ENCODE measurements at regions not wholly inside any gene's neighbourhood (a gene's known extent, or its start where the extent isn't known, plus 50 kb on each side); places are given as distances from the start of the nearest gene placed in this dataset.

GRCh38 chr3:176359211-176359610 is 838.1 kb downstream of the TBL1XR1 start:
- no peak for DNase-seq (ENCODE audit: low read depth, low spot score)
- H3K9me1 ChIP-seq (ENCODE audit: control insufficient read depth, extremely low read depth, insufficient read depth, low read length): no peaks in the 10 kb centered on the region
- H3K79me2 ChIP-seq (ENCODE audit: control insufficient read depth, insufficient read depth, low read length): no peaks in the 10 kb centered on the region
- no peak overlapping the region for H3K4me2 ChIP-seq (ENCODE audit: control insufficient read depth, extremely low read depth, insufficient read depth, low read depth, low read length)
- H3K27ac ChIP-seq (ENCODE audit: control insufficient read depth, insufficient read depth, low read length): no peak overlapping the region
- dilution Hi-C loops (cut with MboI; ENCODE audit: extremely low pct_ligation_motif_present, low sequenced_read_pairs): no loop called here
- TF ChIP-seq CTCF (optimal IDR thresholded peaks at IDR 0.05 in 1 of 3, IDR thresholded peaks at IDR 0.05 in 1 of 3, conservative IDR thresholded peaks at IDR 0.05 in 1 of 3; ENCODE audit: extremely low read depth in 1 of 3, insufficient read depth in 2 of 3, low read length in 3 of 3): no peak
- no peak for TF ChIP-seq EZH2 (IDR thresholded peaks at IDR 0.05; ENCODE audit: low read length)
- H3K9me3 ChIP-seq (ENCODE audit: control insufficient read depth, low read depth, low read length): no peaks in the 10 kb centered on the region
- no peak overlapping the region for H3K9ac ChIP-seq (ENCODE audit: control insufficient read depth, extremely low read depth, insufficient read depth, low read length)
- H3K36me3 ChIP-seq (ENCODE audit: control insufficient read depth in 2 of 2, extremely low read depth in 1 of 2, insufficient read depth in 2 of 2, low read length in 2 of 2): no peaks in the 10 kb centered on the region
- H3K4me3 ChIP-seq (ENCODE audit: control insufficient read depth in 2 of 3, extremely low read depth in 1 of 3, insufficient read depth in 2 of 3, low read depth in 1 of 3, low read length in 3 of 3): no peak overlapping the region
- no peaks in the 10 kb centered on the region for H3K4me1 ChIP-seq (ENCODE audit: control insufficient read depth, extremely low read depth, insufficient read depth, low read length)
- no peak for FAIRE-seq
- H4K20me1 ChIP-seq (ENCODE audit: control insufficient read depth, extremely low read depth, insufficient read depth, low read length): no peaks in the 10 kb centered on the region
- H3K27me3 ChIP-seq (ENCODE audit: control insufficient read depth, extremely low read depth, insufficient read depth, low read length): no peaks in the 10 kb centered on the region
- no peak overlapping the region for H2AFZ ChIP-seq (ENCODE audit: control insufficient read depth, low read length)

DNA sequence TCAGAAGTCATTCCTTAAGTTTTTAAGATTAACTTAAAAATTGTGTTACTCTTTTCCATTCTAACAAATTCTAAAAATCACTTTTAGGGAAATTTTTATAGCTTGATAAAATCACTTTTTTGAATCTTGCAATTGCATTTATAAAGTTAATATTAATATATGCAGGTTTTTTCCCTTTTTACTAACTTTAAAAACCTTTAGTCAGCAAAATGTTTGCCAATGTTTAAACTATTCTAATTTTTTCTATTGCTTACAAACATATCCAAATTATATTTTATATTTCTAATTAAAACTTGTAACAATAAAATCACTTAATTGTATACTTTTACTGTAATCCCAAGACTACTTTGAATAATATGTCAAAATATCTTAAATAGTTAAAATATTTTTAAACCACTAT is 839.4 kb downstream of the TBL1XR1 start:
- Histone ChIP-seq H3K9ac (ENCODE audit: control insufficient read depth, extremely low read depth, insufficient read depth, low read length) (no peak overlapping the region), H3K79me2 (ENCODE audit: control insufficient read depth, insufficient read depth, low read length) (no peaks in the 10 kb centered on the region), H2AFZ (ENCODE audit: control insufficient read depth, low read length) (no peak overlapping the region), H4K20me1 (ENCODE audit: control insufficient read depth, extremely low read depth, insufficient read depth, low read length) (no peaks in the 10 kb centered on the region), H3K27ac (ENCODE audit: control insufficient read depth, insufficient read depth, low read length) (no peak overlapping the region), H3K9me3 (ENCODE audit: control insufficient read depth, low read depth, low read length) (no peaks in the 10 kb centered on the region), H3K4me1 (ENCODE audit: control insufficient read depth, extremely low read depth, insufficient read depth, low read length) (no peaks in the 10 kb centered on the region), H3K4me3 (ENCODE audit: control insufficient read depth in 2 of 3, extremely low read depth in 1 of 3, insufficient read depth in 2 of 3, low read depth in 1 of 3, low read length in 3 of 3) (no peak overlapping the region), H3K36me3 (ENCODE audit: control insufficient read depth in 2 of 2, extremely low read depth in 1 of 2, insufficient read depth in 2 of 2, low read length in 2 of 2) (no peaks in the 10 kb centered on the region), H3K27me3 (ENCODE audit: control insufficient read depth, extremely low read depth, insufficient read depth, low read length) (no peaks in the 10 kb centered on the region), H3K9me1 (ENCODE audit: control insufficient read depth, extremely low read depth, insufficient read depth, low read length) (no peaks in the 10 kb centered on the region), H3K4me2 (ENCODE audit: control insufficient read depth, extremely low read depth, insufficient read depth, low read depth, low read length) (no peak overlapping the region)
- no peak for FAIRE-seq
- DNase-seq (ENCODE audit: low read depth, low spot score): no peak
- TF ChIP-seq CTCF (optimal IDR thresholded peaks at IDR 0.05 in 1 of 3, IDR thresholded peaks at IDR 0.05 in 1 of 3, conservative IDR thresholded peaks at IDR 0.05 in 1 of 3; ENCODE audit: extremely low read depth in 1 of 3, insufficient read depth in 2 of 3, low read length in 3 of 3) (no peak), EZH2 (IDR thresholded peaks at IDR 0.05; ENCODE audit: low read length) (no peak)
- dilution Hi-C loops (cut with MboI; ENCODE audit: extremely low pct_ligation_motif_present, low sequenced_read_pairs): no loop called here
